ENCODE measurements at regions not wholly inside any gene's neighbourhood (a gene's known extent, or its start where the extent isn't known, plus 50 kb on each side); places are given as distances from the start of the nearest gene placed in this dataset.

DNA sequence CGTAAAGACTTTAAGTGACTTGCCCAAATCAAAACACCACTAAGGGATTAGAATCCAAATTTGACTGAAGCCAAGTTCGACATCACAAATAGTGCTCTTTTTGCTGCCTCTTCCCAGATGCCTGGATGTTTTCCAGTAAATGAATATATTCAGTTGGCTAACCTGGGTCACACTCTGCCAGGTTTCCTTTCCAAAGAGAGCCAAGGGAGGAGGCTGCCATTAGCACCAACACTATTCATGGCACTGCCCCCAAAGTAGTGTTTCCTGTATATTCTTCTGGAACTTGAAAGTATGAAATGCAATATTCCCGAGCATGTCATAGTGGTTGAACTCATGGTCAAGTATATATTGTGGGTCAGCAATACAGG is 219.3 kb upstream of the UBASH3B start:
- no peak for TF ChIP-seq EZH2 (IDR thresholded peaks at IDR 0.05; ENCODE audit: low read depth, low read length, severe bottlenecking)
- no peak for TF ChIP-seq SP1 (IDR thresholded peaks at IDR 0.05; ENCODE audit: low read depth, low read length)
- TF ChIP-seq, protein P1, sequence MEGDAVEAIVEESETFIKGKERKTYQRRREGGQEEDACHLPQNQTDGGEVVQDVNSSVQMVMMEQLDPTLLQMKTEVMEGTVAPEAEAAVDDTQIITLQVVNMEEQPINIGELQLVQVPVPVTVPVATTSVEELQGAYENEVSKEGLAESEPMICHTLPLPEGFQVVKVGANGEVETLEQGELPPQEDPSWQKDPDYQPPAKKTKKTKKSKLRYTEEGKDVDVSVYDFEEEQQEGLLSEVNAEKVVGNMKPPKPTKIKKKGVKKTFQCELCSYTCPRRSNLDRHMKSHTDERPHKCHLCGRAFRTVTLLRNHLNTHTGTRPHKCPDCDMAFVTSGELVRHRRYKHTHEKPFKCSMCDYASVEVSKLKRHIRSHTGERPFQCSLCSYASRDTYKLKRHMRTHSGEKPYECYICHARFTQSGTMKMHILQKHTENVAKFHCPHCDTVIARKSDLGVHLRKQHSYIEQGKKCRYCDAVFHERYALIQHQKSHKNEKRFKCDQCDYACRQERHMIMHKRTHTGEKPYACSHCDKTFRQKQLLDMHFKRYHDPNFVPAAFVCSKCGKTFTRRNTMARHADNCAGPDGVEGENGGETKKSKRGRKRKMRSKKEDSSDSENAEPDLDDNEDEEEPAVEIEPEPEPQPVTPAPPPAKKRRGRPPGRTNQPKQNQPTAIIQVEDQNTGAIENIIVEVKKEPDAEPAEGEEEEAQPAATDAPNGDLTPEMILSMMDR (IDR thresholded peaks at IDR 0.05; ENCODE audit: control extremely low read depth in 1 of 3, insufficient read depth in 1 of 3, low read depth in 1 of 3, low read length in 3 of 3): no peak
- TF ChIP-seq RFX5 (IDR thresholded peaks at IDR 0.05; ENCODE audit: borderline replicate concordance, low read depth, low read length): no peak
- TF ChIP-seq POLR2A (IDR thresholded peaks at IDR 0.05; ENCODE audit: control extremely low read depth in 1 of 2, low read depth in 2 of 2, low read length in 2 of 2): no peak
- TF ChIP-seq, protein P2, sequence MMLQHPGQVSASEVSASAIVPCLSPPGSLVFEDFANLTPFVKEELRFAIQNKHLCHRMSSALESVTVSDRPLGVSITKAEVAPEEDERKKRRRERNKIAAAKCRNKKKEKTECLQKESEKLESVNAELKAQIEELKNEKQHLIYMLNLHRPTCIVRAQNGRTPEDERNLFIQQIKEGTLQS (IDR thresholded peaks at IDR 0.05; ENCODE audit: insufficient read depth, low read depth, low read length): no peak
- TF ChIP-seq BRCA1 (IDR thresholded peaks at IDR 0.05; ENCODE audit: low read depth, low read length): no peak
- no peak for TF ChIP-seq POLR2AphosphoS5 (IDR thresholded peaks at IDR 0.05; ENCODE audit: low read depth, low read length)
- TF ChIP-seq, protein P3, sequence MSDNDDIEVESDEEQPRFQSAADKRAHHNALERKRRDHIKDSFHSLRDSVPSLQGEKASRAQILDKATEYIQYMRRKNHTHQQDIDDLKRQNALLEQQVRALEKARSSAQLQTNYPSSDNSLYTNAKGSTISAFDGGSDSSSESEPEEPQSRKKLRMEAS (IDR thresholded peaks at IDR 0.05): no peak
- no peak for TF ChIP-seq PHF8 (conservative IDR thresholded peaks at IDR 0.05; ENCODE audit: low read depth, low read length)

Measured in H1 (cell line).